GM23338 (cell line): ENCODE measurements at regions not wholly inside any gene's neighbourhood (a gene's known extent, or its start where the extent isn't known, plus 50 kb on each side); places are given as distances from the start of the nearest gene placed in this dataset.

ENCODE experiments used
- CREB1 ChIP-seq: fragments of 250-450 bp; sonication (Bioruptor Pico); IDR thresholded peaks from 2 replicates; pipeline ENCODE4 v1.5.0; 2020; ENCODE audit warnings: low read depth, mild to moderate bottlenecking, moderate library complexity
- EZH2 ChIP-seq: fragments of 200-600 bp; sonication (generic); IDR thresholded peaks from one replicate; pipeline ENCODE4 v1.8.0; 2017; ENCODE audit warnings: antibody characterized with exemption, mild to moderate bottlenecking, low read depth; ENCODE audit not compliant: unreplicated experiment
- EZH2phosphoT487 ChIP-seq: fragments of 200-600 bp; sonication (generic); IDR thresholded peaks from one replicate; pipeline ENCODE4 v1.8.1; 2018; ENCODE audit warnings: antibody characterized with exemption; ENCODE audit not compliant: unreplicated experiment
- JUNB ChIP-seq: IDR thresholded peaks from one replicate; pipeline ENCODE4 v1.6.1; 2016; ENCODE audit warnings: antibody characterized with exemption; ENCODE audit not compliant: unreplicated experiment
- NANOG ChIP-seq: IDR thresholded peaks from 2 replicates; pipeline ENCODE4 v1.6.1; 2016; ENCODE audit warnings: antibody characterized with exemption, borderline replicate concordance
- POLR2AphosphoS5 ChIP-seq: IDR thresholded peaks from 2 replicates; pipeline ENCODE4 v1.6.1; 2016; ENCODE audit warnings: antibody characterized with exemption, low read depth
- REST ChIP-seq: IDR thresholded peaks from one replicate; pipeline ENCODE4 v1.6.1; 2018; ENCODE audit warnings: antibody characterized with exemption; ENCODE audit not compliant: unreplicated experiment
- STAT1 ChIP-seq: IDR thresholded peaks from one replicate; pipeline ENCODE4 v1.6.1; 2016; ENCODE audit warnings: antibody characterized with exemption; ENCODE audit not compliant: unreplicated experiment
- ZNF114 ChIP-seq: fragments of 250-450 bp; sonication (Bioruptor Pico); IDR thresholded peaks from 2 replicates; pipeline ENCODE4 v1.5.0; 2020; ENCODE audit warnings: mild to moderate bottlenecking, moderate library complexity
- ZNF331 ChIP-seq: fragments of 250-450 bp; sonication (Bioruptor Pico); IDR thresholded peaks from 2 replicates; pipeline ENCODE4 v1.5.0; 2020; ENCODE audit warnings: low read depth, mild to moderate bottlenecking, moderate library complexity
- TF ChIP-seq, protein P1 (sequence below), 2 experiments: fragments of 200-600 bp in 1 of 2; sonication (generic) in 1 of 2; conservative IDR thresholded peaks; 2 replicates each; pipeline versions ENCODE4 v1.5.1 to v1.6.1; 2016 to 2017; ENCODE audit warnings: antibody characterized with exemption in 2 of 2, low read depth in 2 of 2, mild to moderate bottlenecking in 2 of 2, moderate library complexity in 1 of 2
- TF ChIP-seq, protein P2 (sequence below): fragments of 250-450 bp; sonication (Bioruptor Pico); IDR thresholded peaks from 2 replicates; pipeline ENCODE4 v1.5.0; 2020; ENCODE audit warnings: mild to moderate bottlenecking, moderate library complexity

DNA sequence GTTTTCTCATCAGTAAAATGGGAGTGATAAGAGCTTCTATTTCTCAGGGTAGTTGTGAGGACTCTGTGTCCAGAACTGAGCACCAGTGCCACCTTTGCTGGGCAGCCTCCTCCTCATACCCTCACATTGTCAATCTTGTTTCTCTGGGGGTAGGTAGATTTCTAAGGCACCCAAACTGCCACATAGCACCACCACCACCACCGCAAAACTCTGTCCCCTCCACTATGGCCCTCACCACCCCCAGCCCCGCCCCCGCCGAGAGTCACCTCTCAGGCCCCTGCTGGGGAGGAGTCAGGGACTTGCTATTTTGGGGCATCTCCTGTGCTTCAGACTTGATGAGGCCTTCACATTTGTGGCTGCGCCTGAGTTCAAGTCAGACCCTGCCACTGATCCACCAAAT, 549.2 kb downstream of the PTPRU start:
- TF ChIP-seq, protein P1, sequence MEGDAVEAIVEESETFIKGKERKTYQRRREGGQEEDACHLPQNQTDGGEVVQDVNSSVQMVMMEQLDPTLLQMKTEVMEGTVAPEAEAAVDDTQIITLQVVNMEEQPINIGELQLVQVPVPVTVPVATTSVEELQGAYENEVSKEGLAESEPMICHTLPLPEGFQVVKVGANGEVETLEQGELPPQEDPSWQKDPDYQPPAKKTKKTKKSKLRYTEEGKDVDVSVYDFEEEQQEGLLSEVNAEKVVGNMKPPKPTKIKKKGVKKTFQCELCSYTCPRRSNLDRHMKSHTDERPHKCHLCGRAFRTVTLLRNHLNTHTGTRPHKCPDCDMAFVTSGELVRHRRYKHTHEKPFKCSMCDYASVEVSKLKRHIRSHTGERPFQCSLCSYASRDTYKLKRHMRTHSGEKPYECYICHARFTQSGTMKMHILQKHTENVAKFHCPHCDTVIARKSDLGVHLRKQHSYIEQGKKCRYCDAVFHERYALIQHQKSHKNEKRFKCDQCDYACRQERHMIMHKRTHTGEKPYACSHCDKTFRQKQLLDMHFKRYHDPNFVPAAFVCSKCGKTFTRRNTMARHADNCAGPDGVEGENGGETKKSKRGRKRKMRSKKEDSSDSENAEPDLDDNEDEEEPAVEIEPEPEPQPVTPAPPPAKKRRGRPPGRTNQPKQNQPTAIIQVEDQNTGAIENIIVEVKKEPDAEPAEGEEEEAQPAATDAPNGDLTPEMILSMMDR (conservative IDR thresholded peaks at IDR 0.05; ENCODE audit: low read depth in 2 of 2), result no peak
- no peak for TF ChIP-seq POLR2AphosphoS5
- no peak for TF ChIP-seq ZNF114
- TF ChIP-seq REST, result no peak
- TF ChIP-seq EZH2phosphoT487, result no peak
- TF ChIP-seq ZNF331 (CRISPR knock-in tag), result no peak
- no peak for TF ChIP-seq EZH2
- no peak for TF ChIP-seq CREB1 (CRISPR knock-in tag)
- no peak for TF ChIP-seq NANOG
- no peak for TF ChIP-seq JUNB
- TF ChIP-seq STAT1, result no peak
- TF ChIP-seq, protein P2, sequence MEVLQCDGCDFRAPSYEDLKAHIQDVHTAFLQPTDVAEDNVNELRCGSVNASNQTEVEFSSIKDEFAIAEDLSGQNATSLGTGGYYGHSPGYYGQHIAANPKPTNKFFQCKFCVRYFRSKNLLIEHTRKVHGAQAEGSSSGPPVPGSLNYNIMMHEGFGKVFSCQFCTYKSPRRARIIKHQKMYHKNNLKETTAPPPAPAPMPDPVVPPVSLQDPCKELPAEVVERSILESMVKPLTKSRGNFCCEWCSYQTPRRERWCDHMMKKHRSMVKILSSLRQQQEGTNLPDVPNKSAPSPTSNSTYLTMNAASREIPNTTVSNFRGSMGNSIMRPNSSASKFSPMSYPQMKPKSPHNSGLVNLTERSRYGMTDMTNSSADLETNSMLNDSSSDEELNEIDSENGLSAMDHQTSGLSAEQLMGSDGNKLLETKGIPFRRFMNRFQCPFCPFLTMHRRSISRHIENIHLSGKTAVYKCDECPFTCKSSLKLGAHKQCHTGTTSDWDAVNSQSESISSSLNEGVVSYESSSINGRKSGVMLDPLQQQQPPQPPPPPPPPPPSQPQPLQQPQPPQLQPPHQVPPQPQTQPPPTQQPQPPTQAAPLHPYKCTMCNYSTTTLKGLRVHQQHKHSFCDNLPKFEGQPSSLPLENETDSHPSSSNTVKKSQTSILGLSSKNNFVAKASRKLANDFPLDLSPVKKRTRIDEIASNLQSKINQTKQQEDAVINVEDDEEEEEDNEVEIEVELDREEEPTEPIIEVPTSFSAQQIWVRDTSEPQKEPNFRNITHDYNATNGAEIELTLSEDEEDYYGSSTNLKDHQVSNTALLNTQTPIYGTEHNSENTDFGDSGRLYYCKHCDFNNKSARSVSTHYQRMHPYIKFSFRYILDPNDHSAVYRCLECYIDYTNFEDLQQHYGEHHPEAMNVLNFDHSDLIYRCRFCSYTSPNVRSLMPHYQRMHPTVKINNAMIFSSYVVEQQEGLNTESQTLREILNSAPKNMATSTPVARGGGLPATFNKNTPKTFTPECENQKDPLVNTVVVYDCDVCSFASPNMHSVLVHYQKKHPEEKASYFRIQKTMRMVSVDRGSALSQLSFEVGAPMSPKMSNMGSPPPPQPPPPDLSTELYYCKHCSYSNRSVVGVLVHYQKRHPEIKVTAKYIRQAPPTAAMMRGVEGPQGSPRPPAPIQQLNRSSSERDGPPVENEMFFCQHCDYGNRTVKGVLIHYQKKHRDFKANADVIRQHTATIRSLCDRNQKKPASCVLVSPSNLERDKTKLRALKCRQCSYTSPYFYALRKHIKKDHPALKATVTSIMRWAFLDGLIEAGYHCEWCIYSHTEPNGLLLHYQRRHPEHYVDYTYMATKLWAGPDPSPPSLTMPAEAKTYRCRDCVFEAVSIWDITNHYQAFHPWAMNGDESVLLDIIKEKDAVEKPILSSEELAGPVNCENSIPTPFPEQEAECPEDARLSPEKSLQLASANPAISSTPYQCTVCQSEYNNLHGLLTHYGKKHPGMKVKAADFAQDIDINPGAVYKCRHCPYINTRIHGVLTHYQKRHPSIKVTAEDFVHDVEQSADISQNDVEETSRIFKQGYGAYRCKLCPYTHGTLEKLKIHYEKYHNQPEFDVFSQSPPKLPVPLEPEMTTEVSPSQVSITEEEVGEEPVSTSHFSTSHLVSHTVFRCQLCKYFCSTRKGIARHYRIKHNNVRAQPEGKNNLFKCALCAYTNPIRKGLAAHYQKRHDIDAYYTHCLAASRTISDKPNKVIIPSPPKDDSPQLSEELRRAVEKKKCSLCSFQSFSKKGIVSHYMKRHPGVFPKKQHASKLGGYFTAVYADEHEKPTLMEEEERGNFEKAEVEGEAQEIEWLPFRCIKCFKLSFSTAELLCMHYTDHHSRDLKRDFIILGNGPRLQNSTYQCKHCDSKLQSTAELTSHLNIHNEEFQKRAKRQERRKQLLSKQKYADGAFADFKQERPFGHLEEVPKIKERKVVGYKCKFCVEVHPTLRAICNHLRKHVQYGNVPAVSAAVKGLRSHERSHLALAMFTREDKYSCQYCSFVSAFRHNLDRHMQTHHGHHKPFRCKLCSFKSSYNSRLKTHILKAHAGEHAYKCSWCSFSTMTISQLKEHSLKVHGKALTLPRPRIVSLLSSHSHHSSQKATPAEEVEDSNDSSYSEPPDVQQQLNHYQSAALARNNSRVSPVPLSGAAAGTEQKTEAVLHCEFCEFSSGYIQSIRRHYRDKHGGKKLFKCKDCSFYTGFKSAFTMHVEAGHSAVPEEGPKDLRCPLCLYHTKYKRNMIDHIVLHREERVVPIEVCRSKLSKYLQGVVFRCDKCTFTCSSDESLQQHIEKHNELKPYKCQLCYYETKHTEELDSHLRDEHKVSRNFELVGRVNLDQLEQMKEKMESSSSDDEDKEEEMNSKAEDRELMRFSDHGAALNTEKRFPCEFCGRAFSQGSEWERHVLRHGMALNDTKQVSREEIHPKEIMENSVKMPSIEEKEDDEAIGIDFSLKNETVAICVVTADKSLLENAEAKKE (CRISPR knock-in tag), result no peak
